Type B pancreatic cell (in vitro differentiated cells): ENCODE measurements at regions not wholly inside any gene's neighbourhood (a gene's known extent, or its start where the extent isn't known, plus 50 kb on each side); places are given as distances from the start of the nearest gene placed in this dataset.
A peak's percentile ranks its signal among the peaks of the same experiment; 100 is the strongest.

Source experiments
- DNase-seq: peaks from one replicate; pipeline ENCODE4 v3.0.0; 2021; ENCODE audit warnings: mixed read lengths; ENCODE audit not compliant: unreplicated experiment; ENCODE audit errors: extremely low spot score
- H3K27ac Mint-ChIP-seq: 2 replicates; pipeline ENCODE4 v1.8.0; 2021; ENCODE audit warnings: mild to moderate bottlenecking, mixed read lengths
- H3K27me3 Mint-ChIP-seq: 2 replicates; pipeline ENCODE4 v1.8.0; 2021; ENCODE audit warnings: mixed read lengths
- H3K36me3 Mint-ChIP-seq: 2 replicates; pipeline ENCODE4 v1.8.0; 2021; ENCODE audit warnings: mixed read lengths
- H3K4me1 Mint-ChIP-seq: one replicate; pipeline ENCODE4 v1.8.0; 2021; ENCODE audit warnings: mixed read lengths; ENCODE audit not compliant: unreplicated experiment
- H3K4me3 Mint-ChIP-seq: 2 replicates; pipeline ENCODE4 v1.8.0; 2021; ENCODE audit warnings: mild to moderate bottlenecking, mixed read lengths
- H3K9me3 Mint-ChIP-seq: 2 replicates; pipeline ENCODE4 v1.8.0; 2021; ENCODE audit warnings: mixed read lengths
- CTCF ChIP-seq: fragments of 200-600 bp; sonication (generic); conservative IDR thresholded peaks from 2 replicates; pipeline ENCODE4 v1.5.0; 2021; ENCODE audit warnings: antibody characterized with exemption, mild to moderate bottlenecking

- Mint-ChIP-seq H3K36me3 (no peaks in the 10 kb centered on the region), H3K4me3 (no peak overlapping the region), H3K27me3 (peaks cover 2% of the 10 kb centered on the region), H3K27ac (no peak overlapping the region), H3K9me3 (peaks cover 6% of the 10 kb centered on the region), H3K4me1 (peaks cover 4% of the 10 kb centered on the region)
- DNase-seq = no peak
- no peak for TF ChIP-seq CTCF
Observed at GRCh38 chr14:98782062-98782461, 489.9 kb downstream of the BCL11B start.

- Mint-ChIP-seq H3K27ac (no peak overlapping the region), H3K27me3 (peaks cover 7% of the 10 kb centered on the region), H3K4me1 (peaks cover 4% of the 10 kb centered on the region), H3K9me3 (peaks cover 6% of the 10 kb centered on the region), H3K4me3 (no peak overlapping the region), H3K36me3 (no peaks in the 10 kb centered on the region)
- no peak for TF ChIP-seq CTCF
- DNase-seq = no peak
Observed at GRCh38 chr14:98785578-98785977, 486.4 kb downstream of the BCL11B start.

GRCh38 chr14:98786456-98786855 is 485.5 kb downstream of the BCL11B start:
- Mint-ChIP-seq H3K9me3 (peaks cover 6% of the 10 kb centered on the region), H3K4me1 (peaks cover 4% of the 10 kb centered on the region), H3K36me3 (no peaks in the 10 kb centered on the region), H3K27me3 (peaks cover 7% of the 10 kb centered on the region), H3K27ac (no peak overlapping the region), H3K4me3 (no peak overlapping the region)
- no peak for TF ChIP-seq CTCF
- DNase-seq = no peak

GRCh38 chr14:98791661-98792060 is 480.3 kb downstream of the BCL11B start:
- peaks cover 4% of the 10 kb centered on the region for H3K36me3 Mint-ChIP-seq
- no peaks in the 10 kb centered on the region for H3K4me1 Mint-ChIP-seq
- H3K27me3 Mint-ChIP-seq = peaks cover 4% of the 10 kb centered on the region
- H3K4me3 Mint-ChIP-seq = no peak overlapping the region
- no peak for TF ChIP-seq CTCF
- no peak overlapping the region for H3K27ac Mint-ChIP-seq
- DNase-seq = no peak
- peaks cover 14% of the 10 kb centered on the region for H3K9me3 Mint-ChIP-seq

- no peak for DNase-seq
- H3K4me1 Mint-ChIP-seq = no peaks in the 10 kb centered on the region
- no peak for TF ChIP-seq CTCF
- H3K36me3 Mint-ChIP-seq = peaks cover 4% of the 10 kb centered on the region
- no peak overlapping the region for H3K27ac Mint-ChIP-seq
- no peak overlapping the region for H3K4me3 Mint-ChIP-seq
- peaks cover 14% of the 10 kb centered on the region for H3K9me3 Mint-ChIP-seq
- peaks cover 4% of the 10 kb centered on the region for H3K27me3 Mint-ChIP-seq
Observed at GRCh38 chr14:98792171-98792570, 479.8 kb downstream of the BCL11B start.

GRCh38 chr14:98798099-98798498 is 473.9 kb downstream of the BCL11B start:
- Mint-ChIP-seq H3K4me1 (peaks cover 8% of the 10 kb centered on the region), H3K27me3 (no peaks in the 10 kb centered on the region), H3K4me3 (no peak overlapping the region), H3K36me3 (peaks cover 4% of the 10 kb centered on the region), H3K27ac (peak overlapping the region; percentile 64), H3K9me3 (peaks cover 14% of the 10 kb centered on the region)
- no peak for DNase-seq
- no peak for TF ChIP-seq CTCF
